PC-9 (cell line): ENCODE measurements at regions not wholly inside any gene's neighbourhood (a gene's known extent, or its start where the extent isn't known, plus 50 kb on each side); places are given as distances from the start of the nearest gene placed in this dataset.

Experiments
- EZH2 ChIP-seq: fragments of 200-600 bp; sonication (generic); IDR thresholded peaks from 2 replicates; pipeline ENCODE4 v1.8.0; 2017; ENCODE audit warnings: antibody characterized with exemption, low read depth
- TF ChIP-seq, protein P1 (sequence below): fragments of 200-600 bp; sonication (generic); conservative IDR thresholded peaks from 2 replicates; pipeline ENCODE4 v1.6.1; 2017; ENCODE audit warnings: mixed run types, antibody characterized with exemption, mild to moderate bottlenecking, moderate library complexity

DNA sequence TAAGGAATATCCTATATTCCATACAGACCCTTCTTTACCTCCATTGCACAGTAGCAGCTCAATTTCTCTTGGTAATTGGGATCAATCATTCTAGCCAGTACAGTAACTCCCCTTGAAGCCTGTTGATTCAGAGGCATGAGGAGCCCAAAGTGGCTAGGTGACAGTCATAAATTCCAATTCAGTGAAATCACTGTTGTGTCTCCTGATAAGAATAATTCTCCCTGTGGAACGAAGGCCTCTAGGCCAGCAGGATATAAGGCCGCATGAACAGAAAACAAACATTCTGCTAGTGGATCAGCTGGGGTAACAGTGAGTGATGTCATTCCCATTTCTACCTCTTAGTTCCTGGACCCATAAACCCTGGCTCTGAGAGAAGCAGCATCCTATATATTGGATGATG lies 696.3 kb downstream of the NR2F2 start:
- no peak for TF ChIP-seq EZH2
- TF ChIP-seq, protein P1, sequence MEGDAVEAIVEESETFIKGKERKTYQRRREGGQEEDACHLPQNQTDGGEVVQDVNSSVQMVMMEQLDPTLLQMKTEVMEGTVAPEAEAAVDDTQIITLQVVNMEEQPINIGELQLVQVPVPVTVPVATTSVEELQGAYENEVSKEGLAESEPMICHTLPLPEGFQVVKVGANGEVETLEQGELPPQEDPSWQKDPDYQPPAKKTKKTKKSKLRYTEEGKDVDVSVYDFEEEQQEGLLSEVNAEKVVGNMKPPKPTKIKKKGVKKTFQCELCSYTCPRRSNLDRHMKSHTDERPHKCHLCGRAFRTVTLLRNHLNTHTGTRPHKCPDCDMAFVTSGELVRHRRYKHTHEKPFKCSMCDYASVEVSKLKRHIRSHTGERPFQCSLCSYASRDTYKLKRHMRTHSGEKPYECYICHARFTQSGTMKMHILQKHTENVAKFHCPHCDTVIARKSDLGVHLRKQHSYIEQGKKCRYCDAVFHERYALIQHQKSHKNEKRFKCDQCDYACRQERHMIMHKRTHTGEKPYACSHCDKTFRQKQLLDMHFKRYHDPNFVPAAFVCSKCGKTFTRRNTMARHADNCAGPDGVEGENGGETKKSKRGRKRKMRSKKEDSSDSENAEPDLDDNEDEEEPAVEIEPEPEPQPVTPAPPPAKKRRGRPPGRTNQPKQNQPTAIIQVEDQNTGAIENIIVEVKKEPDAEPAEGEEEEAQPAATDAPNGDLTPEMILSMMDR, result no peak
